ENCODE measurements at regions not wholly inside any gene's neighbourhood (a gene's known extent, or its start where the extent isn't known, plus 50 kb on each side); places are given as distances from the start of the nearest gene placed in this dataset.

DNA sequence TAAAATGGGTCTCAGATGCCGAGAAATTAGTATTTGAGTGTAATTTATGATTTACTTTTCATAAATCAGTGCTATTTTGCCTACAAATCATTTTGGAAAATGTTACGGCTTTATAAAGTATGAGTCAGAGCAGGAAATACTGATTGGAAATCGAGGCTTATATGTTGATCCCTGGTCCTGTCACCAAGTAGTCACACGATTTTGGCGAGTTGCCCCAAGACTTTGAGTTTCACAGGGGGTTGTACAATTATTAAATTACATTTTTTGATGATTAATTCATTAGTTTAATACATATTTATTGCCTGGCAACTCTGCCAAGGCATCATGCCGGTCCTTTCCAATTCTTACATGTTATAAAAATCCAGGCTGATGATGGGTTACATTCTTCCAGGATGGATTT lies 443.9 kb upstream of the KLF4 start:
- TF ChIP-seq, protein P1, sequence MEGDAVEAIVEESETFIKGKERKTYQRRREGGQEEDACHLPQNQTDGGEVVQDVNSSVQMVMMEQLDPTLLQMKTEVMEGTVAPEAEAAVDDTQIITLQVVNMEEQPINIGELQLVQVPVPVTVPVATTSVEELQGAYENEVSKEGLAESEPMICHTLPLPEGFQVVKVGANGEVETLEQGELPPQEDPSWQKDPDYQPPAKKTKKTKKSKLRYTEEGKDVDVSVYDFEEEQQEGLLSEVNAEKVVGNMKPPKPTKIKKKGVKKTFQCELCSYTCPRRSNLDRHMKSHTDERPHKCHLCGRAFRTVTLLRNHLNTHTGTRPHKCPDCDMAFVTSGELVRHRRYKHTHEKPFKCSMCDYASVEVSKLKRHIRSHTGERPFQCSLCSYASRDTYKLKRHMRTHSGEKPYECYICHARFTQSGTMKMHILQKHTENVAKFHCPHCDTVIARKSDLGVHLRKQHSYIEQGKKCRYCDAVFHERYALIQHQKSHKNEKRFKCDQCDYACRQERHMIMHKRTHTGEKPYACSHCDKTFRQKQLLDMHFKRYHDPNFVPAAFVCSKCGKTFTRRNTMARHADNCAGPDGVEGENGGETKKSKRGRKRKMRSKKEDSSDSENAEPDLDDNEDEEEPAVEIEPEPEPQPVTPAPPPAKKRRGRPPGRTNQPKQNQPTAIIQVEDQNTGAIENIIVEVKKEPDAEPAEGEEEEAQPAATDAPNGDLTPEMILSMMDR (IDR thresholded peaks at IDR 0.05): no peak
- TF ChIP-seq POLR2A (IDR thresholded peaks at IDR 0.05) (no peak), POLR2AphosphoS5 (IDR thresholded peaks at IDR 0.05) (no peak), EP300 (IDR thresholded peaks at IDR 0.05; ENCODE audit: low read depth) (no peak)

Measured in transverse colon (tissue), 4 donors.